ENCODE measurements at regions not wholly inside any gene's neighbourhood (a gene's known extent, or its start where the extent isn't known, plus 50 kb on each side); places are given as distances from the start of the nearest gene placed in this dataset.

DNA sequence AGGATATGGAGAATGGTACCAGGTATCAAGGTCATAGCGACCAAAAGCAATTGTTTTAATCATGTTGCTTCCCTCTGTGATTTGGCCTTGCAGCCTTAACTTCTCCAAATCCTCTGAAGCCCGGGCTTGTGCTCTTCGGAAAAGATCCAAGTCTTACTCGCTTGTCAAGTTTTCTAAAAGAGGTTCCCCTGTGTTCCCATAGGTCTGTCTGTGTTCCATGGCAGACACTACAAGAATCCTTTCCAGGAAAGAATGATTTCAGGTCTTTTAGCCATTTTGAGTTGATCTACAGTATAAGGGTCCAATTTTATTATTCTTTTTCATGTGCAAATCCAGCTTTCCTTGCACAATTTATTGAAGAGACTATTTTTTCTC is 710.6 kb upstream of the DIAPH2 start:
- H3K4me3 ChIP-seq: no peak overlapping the region
- H3K36me3 ChIP-seq (ENCODE audit: low read depth): no peaks in the 10 kb centered on the region
- ATAC-seq (no peak), DNase-seq (no peak)
- intact Hi-C loops (cut with DNase I, micrococcal nuclease): no loop called here
- TF ChIP-seq, protein P1, sequence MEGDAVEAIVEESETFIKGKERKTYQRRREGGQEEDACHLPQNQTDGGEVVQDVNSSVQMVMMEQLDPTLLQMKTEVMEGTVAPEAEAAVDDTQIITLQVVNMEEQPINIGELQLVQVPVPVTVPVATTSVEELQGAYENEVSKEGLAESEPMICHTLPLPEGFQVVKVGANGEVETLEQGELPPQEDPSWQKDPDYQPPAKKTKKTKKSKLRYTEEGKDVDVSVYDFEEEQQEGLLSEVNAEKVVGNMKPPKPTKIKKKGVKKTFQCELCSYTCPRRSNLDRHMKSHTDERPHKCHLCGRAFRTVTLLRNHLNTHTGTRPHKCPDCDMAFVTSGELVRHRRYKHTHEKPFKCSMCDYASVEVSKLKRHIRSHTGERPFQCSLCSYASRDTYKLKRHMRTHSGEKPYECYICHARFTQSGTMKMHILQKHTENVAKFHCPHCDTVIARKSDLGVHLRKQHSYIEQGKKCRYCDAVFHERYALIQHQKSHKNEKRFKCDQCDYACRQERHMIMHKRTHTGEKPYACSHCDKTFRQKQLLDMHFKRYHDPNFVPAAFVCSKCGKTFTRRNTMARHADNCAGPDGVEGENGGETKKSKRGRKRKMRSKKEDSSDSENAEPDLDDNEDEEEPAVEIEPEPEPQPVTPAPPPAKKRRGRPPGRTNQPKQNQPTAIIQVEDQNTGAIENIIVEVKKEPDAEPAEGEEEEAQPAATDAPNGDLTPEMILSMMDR (IDR thresholded peaks at IDR 0.05): no peak
- H3K9me3 ChIP-seq: no peaks in the 10 kb centered on the region
- no peaks in the 10 kb centered on the region for H3K4me1 ChIP-seq (ENCODE audit: low read depth)

GRCh38 chrX:95974890-95975289 is 709.8 kb upstream of the DIAPH2 start:
- TF ChIP-seq, protein P1 (IDR thresholded peaks at IDR 0.05): no peak
- ATAC-seq (no peak), DNase-seq (no peak)
- H3K36me3 ChIP-seq (ENCODE audit: low read depth): no peaks in the 10 kb centered on the region
- intact Hi-C loops (cut with DNase I, micrococcal nuclease): no loop called here
- no peaks in the 10 kb centered on the region for H3K4me1 ChIP-seq (ENCODE audit: low read depth)
- H3K4me3 ChIP-seq: no peak overlapping the region
- H3K9me3 ChIP-seq: no peaks in the 10 kb centered on the region

DNA sequence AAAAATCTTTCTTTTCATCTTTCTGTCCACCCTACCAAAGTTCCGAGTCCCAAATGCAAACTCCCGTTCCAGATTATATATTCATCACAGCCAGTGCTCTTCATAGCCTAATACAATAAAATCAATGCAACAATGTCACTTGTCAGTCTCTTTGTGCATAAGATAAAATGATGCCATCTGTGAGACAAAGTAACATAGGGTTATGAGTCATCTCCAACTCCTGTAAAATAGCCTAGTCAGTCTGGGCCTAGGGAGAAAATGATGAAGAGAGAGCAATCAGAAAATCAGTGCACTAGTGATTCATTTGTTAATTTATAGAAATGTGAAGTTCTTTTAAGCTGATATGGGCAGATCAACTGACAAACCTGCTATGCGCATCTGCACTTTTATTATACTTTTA is 689.1 kb upstream of the DIAPH2 start:
- Histone ChIP-seq H3K36me3 (ENCODE audit: low read depth) (no peaks in the 10 kb centered on the region), H3K9me3 (no peaks in the 10 kb centered on the region), H3K4me3 (no peak overlapping the region), H3K4me1 (ENCODE audit: low read depth) (no peaks in the 10 kb centered on the region)
- DNase-seq: no peak
- TF ChIP-seq, protein P1 (IDR thresholded peaks at IDR 0.05): no peak
- no peak for ATAC-seq
- intact Hi-C loops (cut with DNase I, micrococcal nuclease): no loop called here

DNA sequence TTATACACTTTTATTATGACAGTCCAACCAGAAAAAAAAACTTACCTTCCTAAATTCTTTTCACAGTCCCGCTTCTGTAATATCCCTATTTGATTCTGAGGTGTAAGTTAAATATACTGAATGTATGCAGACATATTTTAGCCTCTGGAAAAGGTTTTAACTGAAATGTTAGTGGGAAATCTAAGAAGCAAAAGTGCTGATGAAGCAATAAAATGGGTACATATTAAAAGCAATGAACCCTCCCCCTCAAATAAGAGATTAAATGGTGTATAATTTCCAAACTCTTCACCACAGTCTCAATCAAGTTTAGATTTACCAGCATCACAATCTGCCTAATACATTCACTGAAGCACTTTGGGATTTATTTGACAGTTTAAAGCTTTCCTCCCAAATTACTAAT is 688.3 kb upstream of the DIAPH2 start:
- intact Hi-C loops (cut with DNase I, micrococcal nuclease): no loop called here
- Histone ChIP-seq H3K36me3 (ENCODE audit: low read depth) (no peaks in the 10 kb centered on the region), H3K9me3 (no peaks in the 10 kb centered on the region), H3K4me3 (no peak overlapping the region), H3K4me1 (ENCODE audit: low read depth) (no peaks in the 10 kb centered on the region)
- DNase-seq (no peak), ATAC-seq (no peak)
- TF ChIP-seq, protein P1 (IDR thresholded peaks at IDR 0.05): no peak

DNA sequence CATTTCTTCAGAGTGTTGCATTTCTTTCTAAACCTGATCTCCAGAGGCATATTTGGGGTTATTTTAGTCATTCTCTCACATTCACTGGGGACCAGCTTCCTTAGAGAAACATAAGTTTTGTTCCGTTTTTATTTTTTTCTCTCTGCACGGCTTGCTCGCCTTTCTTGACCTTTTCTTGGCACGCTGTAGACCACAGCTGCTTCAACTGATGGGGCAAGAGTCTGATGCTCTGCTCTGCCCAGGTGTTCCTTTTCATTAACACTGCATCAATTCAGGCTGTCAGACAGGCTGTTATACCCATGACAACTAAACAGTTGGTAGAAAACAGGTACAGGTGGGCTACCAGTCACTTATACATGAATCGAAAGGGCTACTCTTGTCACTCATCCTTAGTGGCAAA is 682.2 kb upstream of the DIAPH2 start:
- no peaks in the 10 kb centered on the region for H3K9me3 ChIP-seq
- DNase-seq (no peak), ATAC-seq (no peak)
- TF ChIP-seq, protein P1 (IDR thresholded peaks at IDR 0.05): no peak
- H3K4me3 ChIP-seq: no peak overlapping the region
- intact Hi-C loops (cut with DNase I, micrococcal nuclease): no loop called here
- no peaks in the 10 kb centered on the region for H3K4me1 ChIP-seq (ENCODE audit: low read depth)
- H3K36me3 ChIP-seq (ENCODE audit: low read depth): no peaks in the 10 kb centered on the region

- intact Hi-C loops (cut with DNase I, micrococcal nuclease): no loop called here
- Histone ChIP-seq H3K36me3 (ENCODE audit: low read depth) (no peaks in the 10 kb centered on the region), H3K9me3 (no peaks in the 10 kb centered on the region), H3K4me1 (ENCODE audit: low read depth) (no peaks in the 10 kb centered on the region), H3K4me3 (no peak overlapping the region)
- ATAC-seq (no peak), DNase-seq (no peak)
- TF ChIP-seq, protein P1 (IDR thresholded peaks at IDR 0.05): no peak
Observed at GRCh38 chrX:96004386-96004785, 680.3 kb upstream of the DIAPH2 start.

Measured in mucosa of descending colon (tissue), 3 donors.